NT2/D1 (cell line): ENCODE measurements at regions not wholly inside any gene's neighbourhood (a gene's known extent, or its start where the extent isn't known, plus 50 kb on each side); places are given as distances from the start of the nearest gene placed in this dataset.

ENCODE experiments used
- DNase-seq: peaks from one replicate; pipeline ENCODE4 v3.0.0-alpha.2; 2011; ENCODE audit warnings: low read depth, low spot score
- H3K27me3 ChIP-seq: 2 replicates; pipeline ENCODE4 v1.6.0; 2011; ENCODE audit warnings: mild to moderate bottlenecking; ENCODE audit not compliant: insufficient read length, insufficient read depth
- H3K36me3 ChIP-seq: 2 replicates; pipeline ENCODE4 v1.6.1; 2011; ENCODE audit warnings: mild to moderate bottlenecking, low read length, mixed read lengths; ENCODE audit not compliant: insufficient read depth, insufficient read length
- H3K4me1 ChIP-seq: 2 replicates; pipeline ENCODE4 v1.5.1; 2011; ENCODE audit not compliant: insufficient read depth, insufficient read length
- H3K4me3 ChIP-seq: 2 replicates; pipeline ENCODE4 v1.5.1; 2011; ENCODE audit warnings: low read depth; ENCODE audit not compliant: insufficient read length
- H3K9ac ChIP-seq: 2 replicates; pipeline ENCODE4 v1.6.0; 2011; ENCODE audit warnings: low read depth; ENCODE audit not compliant: insufficient read length
- H3K9me3 ChIP-seq: 2 replicates; pipeline ENCODE4 v1.5.1; 2011; ENCODE audit warnings: mild to moderate bottlenecking, low read length; ENCODE audit not compliant: insufficient read depth
- SUZ12 ChIP-seq: IDR thresholded peaks from 2 replicates; pipeline ENCODE4 v1.6.1; 2011; ENCODE audit not compliant: insufficient read length, insufficient read depth; ENCODE audit errors: extremely low read depth
- YY1 ChIP-seq: IDR thresholded peaks from 2 replicates; pipeline ENCODE4 v1.6.1; 2011; ENCODE audit not compliant: insufficient read length, insufficient read depth
- ZNF274 ChIP-seq: IDR thresholded peaks from 2 replicates; pipeline ENCODE4 v1.6.1; 2011; ENCODE audit warnings: mild to moderate bottlenecking, low read depth, low read length

- H3K9ac ChIP-seq: no peak overlapping the region
- no peak for TF ChIP-seq ZNF274
- TF ChIP-seq SUZ12: no peak
- TF ChIP-seq YY1: no peak
- DNase-seq: no peak
- no peaks in the 10 kb centered on the region for H3K27me3 ChIP-seq
- H3K9me3 ChIP-seq: peaks cover 17% of the 10 kb centered on the region; the same call in 1 of the 2 replicates
- no peaks in the 10 kb centered on the region for H3K36me3 ChIP-seq
- H3K4me1 ChIP-seq: no peaks in the 10 kb centered on the region
- H3K4me3 ChIP-seq: no peak overlapping the region
Observed at GRCh38 chr7:69464035-69464434, 134.2 kb upstream of the AUTS2 start.

- H3K9ac ChIP-seq: no peak overlapping the region
- H3K9me3 ChIP-seq: peaks cover 29% of the 10 kb centered on the region
- H3K36me3 ChIP-seq: no peaks in the 10 kb centered on the region
- H3K4me3 ChIP-seq: no peak overlapping the region
- no peak for DNase-seq
- no peaks in the 10 kb centered on the region for H3K27me3 ChIP-seq
- no peaks in the 10 kb centered on the region for H3K4me1 ChIP-seq
- TF ChIP-seq YY1 (no peak), ZNF274 (no peak), SUZ12 (no peak)
Observed at GRCh38 chr7:69465262-69465661, 133.0 kb upstream of the AUTS2 start.

- no peak overlapping the region for H3K9ac ChIP-seq
- no peaks in the 10 kb centered on the region for H3K4me1 ChIP-seq
- H3K9me3 ChIP-seq: peaks cover 31% of the 10 kb centered on the region
- no peaks in the 10 kb centered on the region for H3K36me3 ChIP-seq
- no peak overlapping the region for H3K4me3 ChIP-seq
- DNase-seq: no peak
- no peaks in the 10 kb centered on the region for H3K27me3 ChIP-seq
- TF ChIP-seq YY1: no peak
- TF ChIP-seq SUZ12: no peak
- TF ChIP-seq ZNF274: no peak
Observed at GRCh38 chr7:69467826-69468225, 130.4 kb upstream of the AUTS2 start.

GRCh38 chr7:69476416-69476815 lies 121.9 kb upstream of the AUTS2 start:
- Histone ChIP-seq H3K36me3 (no peaks in the 10 kb centered on the region), H3K9ac (no peak overlapping the region), H3K27me3 (no peaks in the 10 kb centered on the region), H3K9me3 (no peaks in the 10 kb centered on the region), H3K4me3 (no peak overlapping the region), H3K4me1 (no peaks in the 10 kb centered on the region)
- DNase-seq: no peak
- TF ChIP-seq SUZ12: no peak
- TF ChIP-seq YY1: no peak
- no peak for TF ChIP-seq ZNF274

- Histone ChIP-seq H3K9me3 (no peaks in the 10 kb centered on the region), H3K27me3 (no peaks in the 10 kb centered on the region), H3K36me3 (no peaks in the 10 kb centered on the region), H3K9ac (no peak overlapping the region), H3K4me1 (no peaks in the 10 kb centered on the region), H3K4me3 (no peak overlapping the region)
- no peak for DNase-seq
- TF ChIP-seq ZNF274 (no peak), YY1 (no peak), SUZ12 (no peak)
Observed at GRCh38 chr7:69482676-69483075, 115.6 kb upstream of the AUTS2 start.

- DNase-seq: no peak
- Histone ChIP-seq H3K27me3 (no peaks in the 10 kb centered on the region), H3K9ac (no peak overlapping the region), H3K4me3 (no peak overlapping the region), H3K4me1 (no peaks in the 10 kb centered on the region), H3K9me3 (no peaks in the 10 kb centered on the region), H3K36me3 (no peaks in the 10 kb centered on the region)
- no peak for TF ChIP-seq YY1
- TF ChIP-seq SUZ12: no peak
- no peak for TF ChIP-seq ZNF274
Observed at GRCh38 chr7:69489533-69489932, 108.7 kb upstream of the AUTS2 start.

- Histone ChIP-seq H3K4me3 (no peak overlapping the region), H3K4me1 (no peaks in the 10 kb centered on the region), H3K36me3 (no peaks in the 10 kb centered on the region), H3K27me3 (no peaks in the 10 kb centered on the region), H3K9ac (no peak overlapping the region), H3K9me3 (0 out of 2 replicates have a peak, but pooled peaks cover 3% of the 10 kb centered on the region)
- no peak for DNase-seq
- TF ChIP-seq SUZ12 (no peak), YY1 (no peak), ZNF274 (no peak)
Observed at GRCh38 chr7:69498671-69499070, 99.6 kb upstream of the AUTS2 start.

GRCh38 chr7:69502358-69502757 lies 95.9 kb upstream of the AUTS2 start:
- H3K36me3 ChIP-seq: no peaks in the 10 kb centered on the region
- 0 out of 2 replicates have a peak, but pooled peaks cover 3% of the 10 kb centered on the region for H3K9me3 ChIP-seq
- DNase-seq: no peak
- no peak overlapping the region for H3K9ac ChIP-seq
- H3K4me1 ChIP-seq: no peaks in the 10 kb centered on the region
- no peaks in the 10 kb centered on the region for H3K27me3 ChIP-seq
- TF ChIP-seq ZNF274 (no peak), SUZ12 (no peak)
- no peak overlapping the region for H3K4me3 ChIP-seq
